ENCODE measurements at regions not wholly inside any gene's neighbourhood (a gene's known extent, or its start where the extent isn't known, plus 50 kb on each side); places are given as distances from the start of the nearest gene placed in this dataset.

DNA sequence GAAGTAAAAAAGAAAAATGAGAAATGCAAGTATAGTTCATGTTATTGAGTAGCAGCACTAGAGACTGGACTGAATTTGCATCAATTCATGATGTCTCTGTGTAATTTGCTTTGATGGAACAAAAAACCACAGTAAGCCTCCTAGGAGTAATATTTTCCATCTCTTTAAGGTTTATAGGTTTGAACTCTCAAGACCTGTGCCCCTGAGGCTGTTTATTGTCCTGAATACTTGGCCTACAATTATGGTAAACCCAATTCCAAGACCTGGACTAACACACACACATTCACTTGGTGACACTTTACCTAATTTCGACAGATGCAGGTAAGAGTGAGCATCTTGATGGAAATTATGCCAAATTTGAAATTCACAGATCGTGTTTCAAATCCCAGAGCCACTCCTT lies 71.8 kb upstream of the ZNF521 start:
- DNase-seq: no peak

DNA sequence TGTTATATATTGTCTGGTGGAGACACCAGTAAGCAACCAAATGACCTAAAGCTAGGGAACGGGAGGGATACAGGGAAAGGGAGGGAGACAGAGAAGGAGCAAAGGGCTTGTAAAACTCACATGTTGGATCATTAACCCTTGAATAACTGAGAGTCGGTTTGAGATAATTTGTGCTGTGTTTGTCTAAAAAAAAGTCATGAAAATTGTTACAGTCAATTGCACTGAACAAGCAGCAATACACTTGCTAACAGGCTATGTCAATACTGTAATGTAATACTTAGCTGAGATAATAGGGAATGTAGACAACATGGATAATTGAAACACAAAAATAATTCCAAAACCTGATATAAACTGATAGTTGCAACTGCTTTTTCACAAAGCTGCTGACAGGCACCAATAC lies 71.3 kb upstream of the ZNF521 start:
- DNase-seq: no peak

DNA sequence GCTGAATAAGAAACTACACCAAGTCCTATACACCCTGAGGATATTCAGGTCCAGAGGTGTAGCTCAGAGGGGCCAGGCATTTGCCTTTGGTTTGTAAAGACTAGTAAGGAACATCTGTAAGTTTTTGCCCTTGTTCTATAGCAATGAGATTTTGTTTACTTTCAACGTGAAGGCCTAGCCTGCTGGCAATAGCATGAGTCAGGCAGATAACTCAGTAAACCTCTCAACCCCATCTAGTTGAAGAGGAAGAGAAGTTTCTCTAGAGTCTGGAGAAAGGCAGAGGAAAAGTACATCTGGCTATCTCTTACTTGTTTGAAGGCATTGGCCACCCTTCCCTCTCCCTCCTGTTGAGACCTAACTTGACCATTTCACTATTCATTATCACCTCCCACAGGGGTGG lies 70.3 kb upstream of the ZNF521 start:
- no peak for DNase-seq

DNA sequence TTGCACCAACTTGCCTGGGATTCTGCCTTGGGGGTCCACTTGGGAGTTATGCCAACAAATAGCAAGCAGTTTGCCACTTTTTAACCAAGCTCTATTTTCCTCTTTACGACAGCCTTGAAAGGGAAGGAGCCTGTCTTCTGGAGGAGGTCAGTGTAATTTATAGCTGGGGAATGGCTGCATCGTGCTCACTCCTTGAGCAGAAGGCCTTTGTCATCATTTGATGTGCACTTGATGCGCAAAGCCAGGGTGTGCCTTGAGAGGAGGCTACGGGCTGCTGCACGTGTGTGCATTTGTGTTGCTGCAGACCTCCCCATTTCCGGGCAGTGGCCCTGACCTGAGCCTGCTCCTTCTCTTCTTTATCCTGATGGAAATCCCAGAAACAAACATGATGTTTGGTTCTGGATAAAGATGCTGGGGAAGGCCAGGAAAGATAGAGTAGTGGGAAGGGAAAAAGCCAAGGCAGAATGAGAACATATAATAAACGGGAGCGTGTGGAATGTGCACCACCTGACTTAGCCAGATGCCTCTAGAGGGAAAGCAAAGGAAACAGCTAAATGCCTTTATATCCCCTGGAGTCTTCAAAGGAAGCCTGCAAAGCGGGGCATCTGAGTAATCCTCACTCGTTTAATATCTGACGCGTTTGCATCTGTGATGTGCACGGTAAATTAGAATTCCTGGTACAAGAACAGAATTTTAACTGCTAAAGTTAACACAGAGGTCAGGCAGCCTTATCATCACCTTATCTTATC lies 68.3 kb upstream of the ZNF521 start:
- no peak for DNase-seq

DNA sequence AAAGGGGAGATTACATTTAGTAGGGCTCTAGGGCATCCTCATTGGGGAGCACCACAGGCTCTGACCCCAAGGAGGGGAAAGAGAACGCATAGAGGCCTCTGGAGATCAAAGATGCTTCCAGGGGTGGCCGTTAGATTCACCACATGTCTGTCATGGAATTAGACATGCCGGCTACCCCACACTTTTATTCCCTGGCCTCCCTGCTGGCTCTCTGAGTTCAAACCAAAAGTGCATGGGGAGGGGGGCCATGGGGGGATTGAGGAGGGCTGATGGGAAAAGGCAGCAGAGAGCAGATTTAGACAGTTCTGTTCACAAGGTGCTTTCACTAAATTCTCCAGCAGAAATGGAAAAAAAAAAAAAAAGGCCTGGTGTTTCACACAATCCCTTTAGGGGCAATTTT lies 64.4 kb upstream of the ZNF521 start:
- DNase-seq: no peak

DNA sequence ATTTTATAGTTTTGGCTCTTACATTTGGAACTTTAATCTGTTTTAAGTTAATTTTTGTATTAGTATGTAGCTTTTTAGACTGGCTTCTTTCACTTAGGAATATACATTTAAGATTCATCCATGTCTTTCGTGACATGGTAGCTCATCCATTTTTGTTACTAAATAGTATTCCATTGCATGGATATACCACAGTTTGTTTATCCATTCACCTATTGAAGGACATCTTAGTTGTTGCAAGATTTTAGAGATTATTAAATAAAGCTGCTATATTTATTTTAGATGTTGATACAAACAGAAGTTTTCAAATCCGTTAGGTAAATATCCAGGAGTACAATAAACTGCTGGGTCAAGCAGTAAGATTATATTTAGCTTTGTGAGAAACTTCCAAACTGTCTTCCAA lies 58.0 kb upstream of the ZNF521 start:
- DNase-seq: no peak

DNA sequence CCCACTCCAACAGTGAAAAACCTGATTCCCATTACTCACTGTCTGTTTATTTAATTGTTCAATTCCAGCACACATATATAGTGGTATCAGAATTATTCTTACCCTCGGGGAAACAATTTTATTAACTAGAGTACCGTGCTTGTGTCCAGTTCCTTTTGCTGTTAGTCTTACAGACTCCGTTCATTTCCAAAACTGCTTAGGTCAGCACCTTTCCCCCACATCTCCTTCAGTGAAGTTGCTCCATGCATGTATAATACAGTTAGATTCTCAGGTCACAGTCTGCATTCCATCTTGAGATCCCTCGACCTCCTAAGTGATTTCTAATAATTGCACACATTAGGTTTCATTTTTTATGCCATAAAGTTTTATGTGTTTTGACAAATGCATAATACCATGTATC lies 56.3 kb upstream of the ZNF521 start:
- DNase-seq: no peak

Data from NCI-H1694 treated with DMSO at 0.1 percent for 48 hours (cell line).